Body of pancreas (tissue), 4 donors: ENCODE measurements at regions not wholly inside any gene's neighbourhood (a gene's known extent, or its start where the extent isn't known, plus 50 kb on each side); places are given as distances from the start of the nearest gene placed in this dataset.

Experiments used
- ATAC-seq: fragments of 150-250 bp; one replicate; pipeline ENCODE4 v1.9.1; 2016
- DNase-seq, 4 donors: peaks; one replicate each; pipeline ENCODE4 v3.0.0-alpha.2; 2019
- H3K27ac ChIP-seq, 4 donors: fragments of 200-600 bp; sonication (generic); 1 replicate in 3 of 4; 2 replicates in 1 of 4; pipeline versions ENCODE4 v1.5.1 to v1.6.1; 2016 to 2019; ENCODE audit warnings: mild to moderate bottlenecking in 1 of 4, mixed read lengths in 1 of 4, moderate library complexity in 1 of 4
- H3K27me3 ChIP-seq, 2 donors: fragments of 200-600 bp; sonication (generic); one replicate each; pipeline ENCODE4 v1.6.0; 2016; ENCODE audit warnings: mild to moderate bottlenecking in 1 of 2
- H3K36me3 ChIP-seq, 2 donors: fragments of 200-600 bp; sonication (generic); replicated peaks in 1 of 2; 2 replicates each; pipeline ENCODE4 v1.5.1; 2016; ENCODE audit warnings: low read depth in 2 of 2; ENCODE audit not compliant: insufficient read depth in 1 of 2
- H3K4me1 ChIP-seq: fragments of 200-600 bp; sonication (generic); one replicate; pipeline ENCODE4 v1.6.0; 2016
- H3K4me3 ChIP-seq, 2 donors: fragments of 200-600 bp; sonication (generic); 1 replicate in 1 of 2; 2 replicates in 1 of 2; pipeline ENCODE4 v1.5.1; 2016 to 2019
- H3K9me3 ChIP-seq, 3 donors: fragments of 200-600 bp; sonication (generic); 1 replicate in 2 of 3; 2 replicates in 1 of 3; pipeline ENCODE4 v1.5.1; 2016
- CTCF ChIP-seq, 7 experiments: fragments of 450-650 bp in 4 of 7; fragments of 200-600 bp in 3 of 7; sonication (generic) in 3 of 7; IDR thresholded peaks; one replicate each; pipeline ENCODE4 v1.5.1; 2016 to 2019; ENCODE audit warnings: antibody characterized with exemption in 7 of 7
- POLR2A ChIP-seq, 3 donors: fragments of 450-650 bp; IDR thresholded peaks; one replicate each; pipeline ENCODE4 v1.6.1; 2016; ENCODE audit warnings: antibody characterized with exemption in 3 of 3, mild to moderate bottlenecking in 2 of 3
- WGBS, 2 donors: methylation state at CpG; one replicate each; pipeline ENCODE4 v1.1.5; 2017; 5-methylcytosine and 5-hydroxymethylcytosine counted together
- intact Hi-C: fragments of 100-400 bp; cut with DNase I; formaldehyde crosslinking; loops from one replicate; pipeline ENCODE4 v1.15.1; 2023

- Histone ChIP-seq H3K27me3 (no peaks in the 10 kb centered on the region), H3K4me1 (no peaks in the 10 kb centered on the region), H3K36me3 (no peaks in the 10 kb centered on the region), H3K4me3 (no peak overlapping the region), H3K27ac (no peak overlapping the region), H3K9me3 (no peaks in the 10 kb centered on the region)
- intact Hi-C loops = no loop called here
- 76 to 79% methylated on average over 6 of the region's 6 CpGs for whole genome bisulfite sequencing, 2 donors
- DNase-seq (no peak), ATAC-seq (no peak)
- TF ChIP-seq CTCF (IDR thresholded peaks at IDR 0.05) (no peak), POLR2A (IDR thresholded peaks at IDR 0.05) (no peak)
Observed at GRCh38 chr10:111984057-111984456, 199.5 kb downstream of the GPAM start.

GRCh38 chr10:111986079-111986478 is 197.5 kb downstream of the GPAM start:
- TF ChIP-seq CTCF (IDR thresholded peaks at IDR 0.05) (no peak), POLR2A (IDR thresholded peaks at IDR 0.05) (no peak)
- ATAC-seq = peak; percentile 55

GRCh38 chr10:111988646-111989045 is 194.9 kb downstream of the GPAM start:
- WGBS, 2 donors = 72 to 74% methylated on average over 14 of the region's 14 CpGs
- H3K36me3 ChIP-seq = no peaks in the 10 kb centered on the region
- intact Hi-C loops = no loop called here

More at GRCh38 chr10:111986079-111986478, 197.5 kb downstream of the GPAM start:
- Histone ChIP-seq H3K36me3 (no peaks in the 10 kb centered on the region), H3K27ac (no peak overlapping the region), H3K9me3 (no peaks in the 10 kb centered on the region), H3K27me3 (no peaks in the 10 kb centered on the region), H3K4me3 (no peak overlapping the region), H3K4me1 (no peaks in the 10 kb centered on the region)
- intact Hi-C loops = no loop called here
- DNase-seq = no peak

GRCh38 chr10:111989136-111989911 is 194.2 kb downstream of the GPAM start:
- WGBS, 2 donors = 40 to 49% methylated on average over 14 to 21 of the region's 21 CpGs
- intact Hi-C loops = no loop called here
- H3K36me3 ChIP-seq = no peaks in the 10 kb centered on the region
- DNase-seq (peak in 1 of 4 donors; percentile 18), ATAC-seq (no peak)
- no peaks in the 10 kb centered on the region for H3K27me3 ChIP-seq
- no peak overlapping the region for H3K27ac ChIP-seq
- H3K4me1 ChIP-seq = no peaks in the 10 kb centered on the region
- H3K4me3 ChIP-seq = no peak overlapping the region
- TF ChIP-seq POLR2A (IDR thresholded peaks at IDR 0.05) (no peak), CTCF (IDR thresholded peaks at IDR 0.05) (no peak)
- H3K9me3 ChIP-seq = no peaks in the 10 kb centered on the region

More at GRCh38 chr10:111988646-111989045, 194.9 kb downstream of the GPAM start:
- Histone ChIP-seq H3K4me1 (no peaks in the 10 kb centered on the region), H3K9me3 (no peaks in the 10 kb centered on the region), H3K4me3 (no peak overlapping the region), H3K27me3 (no peaks in the 10 kb centered on the region), H3K27ac (no peak overlapping the region)
- DNase-seq (no peak), ATAC-seq (no peak)
- TF ChIP-seq CTCF (IDR thresholded peaks at IDR 0.05) (no peak), POLR2A (IDR thresholded peaks at IDR 0.05) (no peak)

- no peak overlapping the region for H3K4me3 ChIP-seq
- ATAC-seq = no peak
- no peak for TF ChIP-seq CTCF (IDR thresholded peaks at IDR 0.05)
- TF ChIP-seq POLR2A (IDR thresholded peaks at IDR 0.05) = no peak
- no peak overlapping the region for H3K27ac ChIP-seq
- DNase-seq = no peak
- intact Hi-C loops = no loop called here
- no peaks in the 10 kb centered on the region for H3K4me1 ChIP-seq
- H3K9me3 ChIP-seq = no peaks in the 10 kb centered on the region
- H3K36me3 ChIP-seq = no peaks in the 10 kb centered on the region
- 48 to 61% methylated on average over 3 of the region's 3 CpGs for WGBS, 2 donors
- no peaks in the 10 kb centered on the region for H3K27me3 ChIP-seq
Observed at GRCh38 chr10:111990734-111991133, 192.8 kb downstream of the GPAM start.
